ENCODE measurements at regions not wholly inside any gene's neighbourhood (a gene's known extent, or its start where the extent isn't known, plus 50 kb on each side); places are given as distances from the start of the nearest gene placed in this dataset.

DNA sequence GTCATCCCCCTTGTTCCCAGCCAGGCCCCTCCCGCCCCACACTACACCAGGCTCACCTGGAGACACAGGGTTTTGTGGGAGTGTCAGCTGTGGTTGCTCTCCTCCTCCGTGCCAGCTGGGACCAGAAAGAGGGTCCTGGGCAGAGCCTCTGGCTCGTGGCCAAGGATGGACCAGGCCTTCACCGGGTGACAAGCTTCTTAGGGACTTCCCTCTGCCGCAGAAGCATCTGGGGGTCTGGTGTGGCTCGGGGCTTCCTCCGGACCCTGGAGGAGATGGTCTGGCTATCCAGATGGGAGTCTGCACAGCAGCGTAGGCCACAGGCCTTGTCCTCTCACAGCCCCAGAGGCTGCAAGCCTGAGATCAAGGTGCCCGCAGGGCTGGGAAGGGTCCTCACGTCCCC is 63.8 kb upstream of the CFAP46 start:
- Histone ChIP-seq H3K4me3 (no peak overlapping the region), H3K9me3 (no peaks in the 10 kb centered on the region), H3K36me3 (no peaks in the 10 kb centered on the region), H3K4me1 (peaks cover 0 to 26% (median 12%) of the 10 kb centered on the region in 6 donors), H3K27ac (no peak overlapping the region), H3K27me3 (replicated peaks in 1 of 7) (peaks cover 0 to 10% (median 0%) of the 10 kb centered on the region in 7 donors)
- no peak for DNase-seq
- intact Hi-C loops (cut with DNase I; ENCODE audit: low total_unique reads): no loop called here
- WGBS, 5 donors: 66 to 91% (median 89%) methylated on average over 3 to 10 of the region's 10 CpGs
- TF ChIP-seq POLR2A (IDR thresholded peaks at IDR 0.05) (no peak), CTCF (IDR thresholded peaks at IDR 0.05 in 8 of 11, conservative IDR thresholded peaks at IDR 0.05 in 3 of 11) (no peak), POLR2AphosphoS5 (IDR thresholded peaks at IDR 0.05) (no peak)

- no peak for DNase-seq
- H3K36me3 ChIP-seq: no peaks in the 10 kb centered on the region
- intact Hi-C loops (cut with DNase I; ENCODE audit: low total_unique reads): no loop called here
- no peak overlapping the region for H3K4me3 ChIP-seq
- H3K4me1 ChIP-seq: peaks cover 0 to 15% (median 9%) of the 10 kb centered on the region in 6 donors
- WGBS, 5 donors: 56 to 80% (median 75%) methylated on average over 9 to 10 of the region's 10 CpGs
- H3K27ac ChIP-seq: no peak overlapping the region
- H3K9me3 ChIP-seq: no peaks in the 10 kb centered on the region
- TF ChIP-seq POLR2A (IDR thresholded peaks at IDR 0.05): no peak
- no peak for TF ChIP-seq POLR2AphosphoS5 (IDR thresholded peaks at IDR 0.05)
- TF ChIP-seq CTCF (IDR thresholded peaks at IDR 0.05 in 8 of 11, conservative IDR thresholded peaks at IDR 0.05 in 3 of 11): no peak
- H3K27me3 ChIP-seq (replicated peaks in 1 of 7): peaks cover 0 to 16% (median 0%) of the 10 kb centered on the region in 7 donors
These were observed 62.1 kb upstream of the CFAP46 start for GRCh38 chr10:133004478-133004877.

DNA sequence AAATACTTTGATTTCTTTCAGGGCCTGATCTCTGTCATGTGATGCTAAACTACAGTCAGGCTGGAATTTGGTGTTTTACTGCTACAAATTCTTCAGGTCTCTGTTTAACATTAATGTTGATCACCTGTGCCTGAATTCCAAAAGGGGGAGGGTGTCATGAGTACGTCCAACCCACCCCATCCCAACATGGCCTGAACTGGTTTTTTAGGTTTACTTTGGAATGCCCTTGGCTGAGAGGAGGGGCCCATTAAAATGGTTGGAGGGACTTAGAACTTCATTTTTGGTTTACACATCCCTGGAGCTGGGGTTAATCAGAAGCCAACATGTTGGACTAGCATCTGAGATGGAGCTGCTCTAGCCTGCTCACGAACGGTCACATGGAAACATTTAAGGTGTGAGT is 60.8 kb upstream of the CFAP46 start:
- WGBS, 5 donors: 66 to 94% (median 86%) methylated on average over 3 of the region's 3 CpGs
- TF ChIP-seq POLR2AphosphoS5 (IDR thresholded peaks at IDR 0.05): no peak
- no peak for TF ChIP-seq POLR2A (IDR thresholded peaks at IDR 0.05)
- no peak for TF ChIP-seq CTCF (IDR thresholded peaks at IDR 0.05 in 8 of 11, conservative IDR thresholded peaks at IDR 0.05 in 3 of 11)
- Histone ChIP-seq H3K4me3 (no peak overlapping the region), H3K36me3 (no peaks in the 10 kb centered on the region), H3K9me3 (no peaks in the 10 kb centered on the region), H3K4me1 (peaks cover 0 to 2% (median 0%) of the 10 kb centered on the region in 6 donors), H3K27me3 (replicated peaks in 1 of 7) (peaks cover 0 to 21% (median 0%) of the 10 kb centered on the region in 7 donors), H3K27ac (no peak overlapping the region)
- DNase-seq: no peak
- intact Hi-C loops (cut with DNase I; ENCODE audit: low total_unique reads): no loop called here

- 72 to 85% (median 73%) methylated on average over 2 of the region's 2 CpGs for WGBS, 5 donors
- Histone ChIP-seq H3K27ac (no peak overlapping the region), H3K4me1 (no peaks in the 10 kb centered on the region), H3K9me3 (no peaks in the 10 kb centered on the region), H3K27me3 (replicated peaks in 1 of 7) (peaks cover 0 to 21% (median 0%) of the 10 kb centered on the region in 7 donors), H3K4me3 (no peak overlapping the region), H3K36me3 (no peaks in the 10 kb centered on the region)
- DNase-seq: no peak
- no peak for TF ChIP-seq CTCF (IDR thresholded peaks at IDR 0.05 in 8 of 11, conservative IDR thresholded peaks at IDR 0.05 in 3 of 11)
- no peak for TF ChIP-seq POLR2A (IDR thresholded peaks at IDR 0.05)
- TF ChIP-seq POLR2AphosphoS5 (IDR thresholded peaks at IDR 0.05): no peak
- intact Hi-C loops (cut with DNase I; ENCODE audit: low total_unique reads): no loop called here
These were observed 60.3 kb upstream of the CFAP46 start for GRCh38 chr10:133002685-133003084.

All from spleen (tissue), 11 donors.